K562 (cell line): ENCODE measurements at regions not wholly inside any gene's neighbourhood (a gene's known extent, or its start where the extent isn't known, plus 50 kb on each side); places are given as distances from the start of the nearest gene placed in this dataset.

Source experiments
- CCAR2 ChIP-seq: fragments of 200-400 bp; formaldehyde crosslinking; IDR thresholded peaks from 2 replicates; pipeline ENCODE4 v1.6.1; 2017; ENCODE audit warnings: mild to moderate bottlenecking, low read depth, low read length
- FOXP1 ChIP-seq: sonication (generic); formaldehyde crosslinking; IDR thresholded peaks from 2 replicates; pipeline ENCODE4 v1.8.0; 2022; ENCODE audit warnings: mild to moderate bottlenecking, missing genetic modification reagents

DNA sequence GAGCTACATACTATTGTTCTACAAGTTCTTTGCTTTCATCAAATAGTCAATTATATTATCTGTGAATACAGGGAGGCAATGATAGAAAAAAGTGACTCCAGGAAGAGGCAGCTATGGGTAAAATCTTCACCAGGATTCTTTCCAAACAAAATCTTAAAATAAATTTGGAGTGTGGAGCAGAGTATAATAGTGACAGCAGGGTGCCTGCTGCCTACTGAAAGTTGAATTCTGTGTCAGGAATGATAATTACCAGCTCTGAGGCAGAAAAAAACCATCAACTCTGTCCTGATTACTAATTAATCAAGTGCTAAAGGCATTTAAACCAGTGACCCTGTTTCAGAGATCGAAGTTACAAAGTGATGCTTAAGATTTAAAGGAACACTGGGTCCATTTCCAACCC is 148.0 kb downstream of the DIPK2A start:
- TF ChIP-seq CCAR2 (no peak), FOXP1 (CRISPR knock-in tag) (no peak)
